ENCODE measurements at regions not wholly inside any gene's neighbourhood (a gene's known extent, or its start where the extent isn't known, plus 50 kb on each side); places are given as distances from the start of the nearest gene placed in this dataset.

DNA sequence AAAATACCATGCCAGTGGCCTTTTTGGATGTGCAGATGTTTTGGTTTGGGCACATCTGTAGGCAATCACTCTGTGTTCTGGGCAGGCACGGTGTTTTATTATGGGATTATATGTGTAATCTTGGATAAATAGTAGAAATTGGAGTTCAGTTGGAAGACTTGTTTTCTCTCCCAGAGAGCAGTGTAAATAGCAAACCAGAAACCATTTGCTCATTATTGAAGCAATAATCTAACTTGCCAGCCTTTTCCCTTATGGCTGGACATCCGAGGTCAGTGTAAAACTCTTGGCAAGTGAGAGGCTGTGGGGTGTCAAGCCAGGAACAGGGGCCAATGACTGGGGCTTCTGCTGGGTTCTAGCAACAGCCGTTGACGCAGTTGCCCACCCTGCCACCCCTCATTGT, 69.9 kb downstream of the IRX3 start:
- no peak for DNase-seq
- Histone ChIP-seq H3K36me3 (replicated peaks in 1 of 2; ENCODE audit: insufficient read depth in 1 of 2, low read depth in 2 of 2) (no peaks in the 10 kb centered on the region), H3K4me1 (no peaks in the 10 kb centered on the region), H3K9me3 (no peaks in the 10 kb centered on the region), H3K27me3 (no peaks in the 10 kb centered on the region), H3K27ac (no peak overlapping the region), H3K4me3 (no peak overlapping the region)
- TF ChIP-seq POLR2A (IDR thresholded peaks at IDR 0.05): no peak
- TF ChIP-seq, protein P1, sequence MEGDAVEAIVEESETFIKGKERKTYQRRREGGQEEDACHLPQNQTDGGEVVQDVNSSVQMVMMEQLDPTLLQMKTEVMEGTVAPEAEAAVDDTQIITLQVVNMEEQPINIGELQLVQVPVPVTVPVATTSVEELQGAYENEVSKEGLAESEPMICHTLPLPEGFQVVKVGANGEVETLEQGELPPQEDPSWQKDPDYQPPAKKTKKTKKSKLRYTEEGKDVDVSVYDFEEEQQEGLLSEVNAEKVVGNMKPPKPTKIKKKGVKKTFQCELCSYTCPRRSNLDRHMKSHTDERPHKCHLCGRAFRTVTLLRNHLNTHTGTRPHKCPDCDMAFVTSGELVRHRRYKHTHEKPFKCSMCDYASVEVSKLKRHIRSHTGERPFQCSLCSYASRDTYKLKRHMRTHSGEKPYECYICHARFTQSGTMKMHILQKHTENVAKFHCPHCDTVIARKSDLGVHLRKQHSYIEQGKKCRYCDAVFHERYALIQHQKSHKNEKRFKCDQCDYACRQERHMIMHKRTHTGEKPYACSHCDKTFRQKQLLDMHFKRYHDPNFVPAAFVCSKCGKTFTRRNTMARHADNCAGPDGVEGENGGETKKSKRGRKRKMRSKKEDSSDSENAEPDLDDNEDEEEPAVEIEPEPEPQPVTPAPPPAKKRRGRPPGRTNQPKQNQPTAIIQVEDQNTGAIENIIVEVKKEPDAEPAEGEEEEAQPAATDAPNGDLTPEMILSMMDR (IDR thresholded peaks at IDR 0.05): no peak
- no peak for ATAC-seq
- intact Hi-C loops (cut with DNase I): no loop called here
- WGBS, 2 donors: 82 to 88% methylated on average over 4 of the region's 4 CpGs

DNA sequence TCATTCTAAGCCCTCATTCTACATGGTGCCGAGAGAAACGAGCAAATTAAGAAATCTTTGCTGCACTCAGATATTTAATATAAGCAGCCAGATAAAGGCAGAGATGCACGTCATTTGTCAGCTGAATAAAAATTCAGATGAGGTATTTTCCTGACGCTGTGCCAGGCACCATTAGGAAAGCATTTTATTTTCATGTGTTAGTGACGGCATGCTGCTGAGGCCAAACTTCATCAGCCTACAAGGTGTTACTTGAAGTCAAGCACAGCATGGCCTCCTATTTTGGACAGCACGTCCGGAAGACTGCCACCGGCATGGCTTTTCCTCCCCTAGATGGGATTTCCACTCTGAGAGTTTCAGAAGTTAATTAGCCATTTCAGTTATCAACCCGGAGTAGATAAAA, 70.3 kb downstream of the IRX3 start:
- DNase-seq: no peak
- WGBS, 2 donors: 70 to 77% methylated on average over 9 of the region's 9 CpGs

DNA sequence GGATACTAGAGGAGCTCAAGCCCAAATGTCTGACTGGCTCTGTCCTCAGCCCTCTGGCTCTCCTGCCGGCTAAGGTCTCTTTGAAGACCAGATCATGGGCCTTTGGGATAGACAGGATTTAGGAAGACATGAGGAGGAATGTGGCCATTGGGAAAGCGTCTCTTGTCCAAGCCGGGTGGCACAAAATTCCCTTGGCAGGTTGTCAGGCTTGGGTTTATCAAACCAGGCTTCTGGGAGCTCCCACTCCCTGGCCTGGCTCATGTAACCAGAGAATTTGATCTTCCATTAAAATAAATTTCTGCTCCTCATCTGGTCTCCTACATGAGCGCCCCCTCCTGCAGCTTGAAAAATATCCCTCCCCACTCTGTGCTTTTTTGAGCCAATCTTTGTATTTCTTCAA, 71.1 kb downstream of the IRX3 start:
- Histone ChIP-seq H3K36me3 (replicated peaks in 1 of 2; ENCODE audit: insufficient read depth in 1 of 2, low read depth in 2 of 2) (no peaks in the 10 kb centered on the region), H3K27ac (no peak overlapping the region), H3K9me3 (no peaks in the 10 kb centered on the region), H3K4me1 (no peaks in the 10 kb centered on the region), H3K4me3 (no peak overlapping the region), H3K27me3 (no peaks in the 10 kb centered on the region)
- intact Hi-C loops (cut with DNase I): no loop called here
- no peak for ATAC-seq
- whole genome bisulfite sequencing, 2 donors: 77 to 87% methylated on average over 4 of the region's 4 CpGs
- no peak for DNase-seq
- TF ChIP-seq, protein P1 (IDR thresholded peaks at IDR 0.05): no peak
- TF ChIP-seq POLR2A (IDR thresholded peaks at IDR 0.05): no peak

More for the DNA sequence above, 70.3 kb downstream of the IRX3 start:
- no peak for ATAC-seq
- intact Hi-C loops (cut with DNase I): no loop called here
- Histone ChIP-seq H3K9me3 (no peaks in the 10 kb centered on the region), H3K4me3 (no peak overlapping the region), H3K27ac (no peak overlapping the region), H3K27me3 (no peaks in the 10 kb centered on the region), H3K36me3 (replicated peaks in 1 of 2; ENCODE audit: insufficient read depth in 1 of 2, low read depth in 2 of 2) (no peaks in the 10 kb centered on the region), H3K4me1 (no peaks in the 10 kb centered on the region)
- TF ChIP-seq, protein P1 (IDR thresholded peaks at IDR 0.05): no peak
- TF ChIP-seq POLR2A (IDR thresholded peaks at IDR 0.05): no peak

DNA sequence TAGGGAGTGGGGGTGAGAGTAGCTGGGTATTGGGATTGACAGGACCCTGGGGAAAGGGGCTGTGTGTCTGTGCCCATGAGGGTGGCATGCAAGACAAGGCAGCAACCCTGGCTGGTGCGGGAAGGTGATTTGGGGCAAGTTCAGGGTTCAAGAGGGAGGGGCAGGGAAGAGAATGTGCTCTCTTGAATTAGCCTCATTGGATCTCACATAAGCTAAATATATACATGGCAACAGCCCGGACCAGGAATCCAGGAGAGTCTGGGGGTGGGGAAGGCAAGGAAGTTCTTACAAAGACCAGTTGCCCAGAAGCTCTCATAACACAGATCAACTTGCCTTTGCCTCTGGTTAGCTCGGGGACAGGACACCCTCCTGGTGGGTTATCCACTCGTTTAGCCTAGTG, 73.3 kb downstream of the IRX3 start:
- H3K27ac ChIP-seq: no peak overlapping the region
- TF ChIP-seq POLR2A (IDR thresholded peaks at IDR 0.05): no peak
- TF ChIP-seq, protein P1 (IDR thresholded peaks at IDR 0.05): no peak
- intact Hi-C loops (cut with DNase I): no loop called here
- H3K9me3 ChIP-seq: no peaks in the 10 kb centered on the region
- H3K27me3 ChIP-seq: no peaks in the 10 kb centered on the region
- ATAC-seq: no peak
- DNase-seq: no peak
- H3K4me3 ChIP-seq: no peak overlapping the region
- H3K36me3 ChIP-seq (replicated peaks in 1 of 2; ENCODE audit: insufficient read depth in 1 of 2, low read depth in 2 of 2): no peaks in the 10 kb centered on the region
- 58 to 63% methylated on average over 4 of the region's 4 CpGs for WGBS, 2 donors
- H3K4me1 ChIP-seq: no peaks in the 10 kb centered on the region

DNA sequence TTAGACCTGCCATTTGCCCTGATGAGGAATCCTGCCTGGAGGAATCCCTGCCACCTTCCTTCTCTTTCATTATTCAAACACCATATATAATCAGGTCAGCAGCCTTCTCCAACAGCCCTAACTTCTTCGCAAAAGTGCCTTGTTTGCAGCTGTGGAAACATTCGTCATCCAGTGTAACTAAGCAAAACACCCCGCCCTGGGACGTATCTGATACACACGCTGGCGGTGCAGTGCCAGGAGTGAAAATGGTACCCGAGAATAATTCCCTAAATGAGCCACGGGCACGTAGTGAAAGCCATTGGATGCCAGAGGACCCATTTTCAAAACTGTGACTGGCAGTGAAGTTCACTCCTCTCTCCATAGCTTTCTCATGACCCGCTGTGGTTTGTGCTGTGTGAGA, 73.7 kb downstream of the IRX3 start:
- H3K27ac ChIP-seq: no peak overlapping the region
- H3K4me1 ChIP-seq: no peaks in the 10 kb centered on the region
- no peak overlapping the region for H3K4me3 ChIP-seq
- intact Hi-C loops (cut with DNase I): no loop called here
- ATAC-seq (no peak), DNase-seq (no peak)
- no peaks in the 10 kb centered on the region for H3K27me3 ChIP-seq
- no peaks in the 10 kb centered on the region for H3K9me3 ChIP-seq
- no peaks in the 10 kb centered on the region for H3K36me3 ChIP-seq (replicated peaks in 1 of 2; ENCODE audit: insufficient read depth in 1 of 2, low read depth in 2 of 2)
- no peak for TF ChIP-seq POLR2A (IDR thresholded peaks at IDR 0.05)
- TF ChIP-seq, protein P1 (IDR thresholded peaks at IDR 0.05): no peak
- whole genome bisulfite sequencing, 2 donors: 75 to 82% methylated on average over 10 of the region's 10 CpGs

Measured in body of pancreas (tissue), 4 donors.